GF-D8 (cell line): ENCODE measurements at regions not wholly inside any gene's neighbourhood (a gene's known extent, or its start where the extent isn't known, plus 50 kb on each side); places are given as distances from the start of the nearest gene placed in this dataset.
"Not testable (repeated sequence)": the region's sequence is repeated elsewhere in the genome, so short reads cannot be mapped to it uniquely, and the experiment has no call there.

Experiments used
- DNase-seq: peaks from one replicate; lab custom pipeline; 2025; lab: John Stamatoyannopoulos, UW

GRCh38 chr3:152891678-152892077 is 56.7 kb downstream of the P2RY1 start:
- no peak for DNase-seq

DNA sequence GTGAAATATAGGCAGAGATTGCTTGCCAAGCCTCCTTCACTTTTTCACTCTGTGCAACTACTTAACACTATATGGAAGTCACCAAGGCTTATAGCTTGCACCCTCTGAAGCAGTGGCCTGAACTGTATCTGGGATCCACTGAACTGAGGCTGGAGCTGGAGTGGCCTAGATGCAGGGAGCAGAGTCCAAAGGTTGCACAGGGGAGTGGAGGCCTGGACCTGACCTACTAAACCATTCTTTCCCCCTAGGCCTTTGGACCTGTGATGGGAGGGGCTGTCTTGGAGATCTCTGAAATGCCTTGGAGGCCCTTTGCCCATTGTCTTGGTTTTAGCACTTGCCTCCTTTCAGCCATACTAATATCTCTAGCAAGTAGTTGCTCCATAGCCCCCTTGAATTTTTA is 57.5 kb downstream of the P2RY1 start:
- DNase-seq, result no peak

DNA sequence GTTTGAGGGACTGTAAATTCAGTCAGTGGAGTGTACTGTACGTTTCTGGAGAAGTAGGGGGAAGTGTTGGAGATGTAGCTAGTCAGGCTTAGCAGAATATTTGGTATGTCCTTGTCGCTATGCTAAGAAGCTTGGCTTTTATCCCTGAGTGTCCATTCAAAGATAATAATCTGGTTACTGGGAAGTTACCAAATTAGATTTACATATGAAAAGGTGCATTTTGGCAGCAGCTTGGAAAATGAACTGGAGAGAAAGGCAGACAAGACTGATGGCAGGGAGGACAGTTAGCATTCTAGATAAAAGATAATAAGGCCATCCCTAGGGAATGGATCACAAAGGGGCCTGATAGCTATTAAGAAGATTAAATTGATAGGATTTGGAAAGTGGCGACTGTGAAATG is 58.7 kb downstream of the P2RY1 start:
- DNase-seq, result no peak

- DNase-seq, result no peak
Observed at GRCh38 chr3:152899306-152899705, 64.4 kb downstream of the P2RY1 start.

DNA sequence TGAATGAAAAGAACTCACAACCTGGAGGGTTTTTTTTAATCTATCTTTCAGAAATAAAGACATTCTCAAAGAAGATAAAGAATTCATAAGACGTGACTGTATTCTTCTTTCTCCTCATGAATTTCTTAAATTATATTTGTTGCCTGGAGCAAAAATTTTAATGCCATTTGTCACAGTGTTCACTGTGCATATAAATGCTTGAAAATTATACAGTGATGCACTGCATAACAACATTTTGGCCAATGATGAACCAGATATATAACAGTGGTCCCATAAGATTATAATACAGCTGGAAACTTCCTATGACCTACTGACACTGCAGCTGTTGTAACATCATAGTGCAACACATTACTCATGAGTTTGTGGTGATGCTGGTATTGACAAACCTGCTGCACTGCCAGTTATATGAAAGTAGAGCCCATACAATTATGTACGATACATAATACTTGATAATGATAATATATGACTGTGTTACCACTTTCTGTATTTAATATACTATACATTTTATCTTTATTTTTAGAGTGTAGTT is 67.3 kb downstream of the P2RY1 start:
- no peak for DNase-seq

DNA sequence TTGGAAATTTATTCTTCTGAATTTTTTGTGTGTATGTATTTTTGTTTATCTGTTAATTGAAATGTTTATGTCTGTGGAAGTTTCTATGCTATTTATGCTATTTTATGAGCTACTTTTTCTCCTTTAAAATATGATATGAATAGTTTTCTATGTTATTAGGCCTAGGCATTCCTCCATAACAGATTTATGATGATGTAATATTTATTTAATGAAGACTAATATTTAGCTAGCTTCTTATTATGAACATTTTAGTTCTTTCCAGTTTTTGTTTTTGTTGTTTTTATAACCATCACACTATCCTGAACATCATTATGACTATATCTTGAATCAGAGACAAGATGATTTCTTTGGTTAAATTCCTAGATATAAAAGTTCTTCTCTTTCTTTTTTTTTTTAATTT is 70.7 kb downstream of the P2RY1 start:
- DNase-seq, result no peak

DNA sequence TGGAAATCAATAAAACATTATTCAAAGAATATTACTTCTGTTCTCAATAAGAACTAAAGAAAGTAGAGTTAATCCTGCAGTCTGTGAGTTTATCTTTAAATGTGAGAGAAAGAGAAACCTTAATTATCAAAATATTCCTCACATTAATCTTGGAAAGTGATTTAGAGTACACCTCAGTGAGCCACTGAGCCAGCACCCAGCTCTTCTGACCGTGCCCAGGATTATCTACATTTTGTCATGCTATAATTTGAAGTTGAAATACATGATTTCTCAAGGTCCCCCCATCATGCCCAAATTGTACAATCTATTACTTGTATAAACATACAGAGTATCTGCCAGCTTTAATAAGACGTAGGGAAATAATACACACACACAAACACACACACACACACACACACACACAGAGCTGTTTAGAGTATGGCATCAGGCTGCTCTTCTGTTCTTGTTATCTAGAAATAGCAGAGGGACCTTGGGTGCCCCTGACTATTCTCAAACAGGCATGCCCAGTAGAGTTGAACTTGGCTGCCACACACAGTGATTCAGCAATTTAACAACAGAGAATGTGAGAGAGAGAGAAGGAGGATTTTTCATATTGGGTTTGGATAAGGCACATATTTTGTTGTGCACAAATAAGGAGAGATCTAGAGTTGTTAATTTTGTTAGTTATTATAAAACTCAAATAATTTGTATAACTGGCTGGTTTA is 74.4 kb downstream of the P2RY1 start:
- no peak for DNase-seq

DNA sequence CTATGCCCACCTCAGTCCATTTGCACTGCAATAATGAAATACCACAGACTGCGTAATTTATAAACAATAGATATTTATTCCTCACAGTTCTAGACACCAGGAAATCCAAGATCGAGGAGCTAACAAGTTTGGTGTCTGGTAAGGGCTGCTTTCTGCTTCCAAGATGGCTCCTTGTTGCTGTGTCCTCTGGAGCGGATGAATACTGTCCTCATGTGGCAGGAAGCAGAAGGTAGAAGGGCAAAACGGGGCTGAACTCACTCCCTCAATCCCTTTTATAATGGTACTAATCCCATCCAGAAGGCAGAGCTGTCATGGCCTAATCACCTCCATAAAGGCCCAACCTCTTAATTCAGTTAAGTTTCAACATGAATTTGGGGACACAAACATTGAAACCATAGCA is 75.3 kb downstream of the P2RY1 start:
- no peak for DNase-seq

DNA sequence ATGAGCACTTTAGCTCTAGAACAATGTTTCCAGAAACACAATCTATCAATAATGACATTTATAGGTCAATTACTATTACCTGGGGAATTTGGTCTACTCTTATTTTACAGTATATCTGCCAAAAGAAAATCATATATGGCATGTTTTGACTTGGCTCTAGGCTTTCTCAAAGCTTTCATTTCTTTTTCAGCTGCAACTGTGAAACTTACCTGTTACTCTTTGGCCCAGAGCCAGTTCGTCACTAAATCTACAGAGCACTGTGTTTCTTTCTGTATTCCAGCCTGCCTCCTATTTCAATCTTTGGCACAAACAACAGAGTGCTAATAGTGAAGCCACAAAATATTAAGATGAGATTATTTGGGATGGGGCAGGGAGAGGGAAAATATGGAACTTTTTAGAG is 76.0 kb downstream of the P2RY1 start:
- DNase-seq, result no peak

DNA sequence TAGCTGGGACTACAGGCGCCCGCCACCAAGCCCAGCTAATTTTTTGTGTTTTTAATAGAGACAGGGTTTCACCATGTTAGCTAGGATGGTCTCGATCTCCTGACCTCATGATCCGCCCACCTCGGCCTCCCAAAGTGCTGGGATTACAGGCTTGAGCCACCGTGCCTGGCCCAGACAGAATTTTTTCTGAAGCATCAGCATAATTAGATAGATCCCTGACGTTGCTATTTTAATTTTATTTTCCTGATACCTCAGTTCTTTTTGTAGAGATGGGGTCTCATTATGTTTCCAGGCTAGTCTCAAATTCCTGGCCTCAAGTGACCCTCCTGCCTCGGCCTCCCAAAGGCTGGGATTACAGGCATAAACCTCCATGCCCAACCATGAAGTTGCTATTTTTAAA is 79.8 kb downstream of the P2RY1 start:
- DNase-seq, result not testable (repeated sequence)

GRCh38 chr3:152915695-152916094 is 80.8 kb downstream of the P2RY1 start:
- no peak for DNase-seq

DNA sequence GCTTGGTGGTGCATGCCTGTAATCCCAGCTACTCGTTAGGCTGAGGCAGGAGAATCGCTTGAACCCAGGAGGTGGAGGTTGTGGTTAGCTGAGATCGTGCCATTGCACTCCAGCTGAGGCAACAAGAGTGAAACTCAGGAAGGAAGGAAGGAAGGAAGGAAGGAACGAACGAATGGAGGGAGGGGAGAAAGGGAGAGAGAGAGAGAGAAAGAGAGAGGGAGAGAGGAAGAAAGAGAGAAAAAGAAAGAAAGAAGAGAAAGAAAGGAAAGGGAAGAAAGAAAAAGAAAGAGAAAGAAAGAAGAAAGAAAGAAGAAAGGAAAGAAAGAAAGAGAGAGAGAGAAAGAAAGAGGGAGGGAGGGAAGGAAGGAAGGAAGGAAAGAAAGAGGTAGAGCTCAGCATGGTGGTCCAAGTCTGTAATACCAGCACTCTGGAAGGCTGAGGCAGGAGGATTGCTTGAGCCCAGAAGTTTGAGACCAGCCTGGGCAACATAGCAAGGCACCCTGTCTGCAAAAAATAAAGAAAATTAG is 81.9 kb downstream of the P2RY1 start:
- DNase-seq, result no peak

- DNase-seq, result no peak
Observed at GRCh38 chr3:152921351-152921750, 86.4 kb downstream of the P2RY1 start.

DNA sequence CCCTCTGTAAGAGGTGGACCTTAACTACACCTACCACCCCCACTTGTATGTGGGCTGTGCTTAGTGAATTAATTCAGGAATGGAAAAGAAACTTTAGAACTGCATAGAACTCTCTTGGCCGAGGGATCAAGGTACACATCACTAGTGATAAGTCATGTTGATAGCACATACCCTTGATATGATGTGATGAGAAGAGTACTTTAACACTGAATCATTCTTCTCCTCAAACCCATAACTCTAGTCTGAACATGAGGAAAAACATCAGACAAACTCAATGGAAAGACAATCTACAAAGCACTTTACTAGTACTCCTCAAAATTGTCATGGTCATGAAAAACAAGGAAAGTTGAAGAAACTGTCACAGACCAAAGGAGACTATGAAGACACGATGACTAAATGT is 87.6 kb downstream of the P2RY1 start:
- DNase-seq, result no peak

DNA sequence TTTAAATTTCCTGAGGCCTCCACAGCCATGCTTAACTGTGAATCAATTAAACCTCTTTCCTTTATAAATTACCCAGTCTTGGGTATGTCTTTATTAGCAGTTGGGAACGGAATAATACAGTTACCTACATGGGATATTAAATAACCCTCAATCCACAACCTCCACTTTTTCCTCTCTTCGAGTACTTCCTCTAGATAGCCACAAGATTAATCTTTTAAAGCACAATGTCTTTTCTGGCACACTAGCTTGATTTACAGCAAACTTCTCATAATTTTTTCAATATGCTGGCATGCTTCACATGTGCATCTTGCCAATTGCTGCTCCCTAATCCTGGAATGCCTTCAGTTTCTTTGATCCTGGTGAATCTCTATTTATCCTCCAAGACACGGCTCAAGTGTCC is 92.2 kb downstream of the P2RY1 start:
- no peak for DNase-seq

DNA sequence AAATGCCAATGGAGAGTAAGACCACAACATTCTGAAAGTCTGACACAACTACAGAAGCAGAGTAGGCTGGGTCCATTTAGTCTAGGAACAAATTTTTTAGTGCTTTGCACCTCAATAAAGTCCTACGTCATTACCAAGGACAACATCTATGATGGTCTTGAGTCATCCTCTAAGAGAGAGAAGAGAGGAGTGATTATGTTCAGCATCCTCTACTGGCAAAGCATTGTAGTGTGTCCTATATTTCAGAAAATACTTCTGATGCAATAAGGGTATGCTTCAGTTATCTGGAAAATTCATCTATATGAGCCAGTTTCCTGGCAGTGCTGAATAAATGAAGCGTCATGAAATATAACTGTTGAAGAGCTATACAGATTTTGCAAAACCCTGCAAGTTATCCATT is 95.6 kb downstream of the P2RY1 start:
- no peak for DNase-seq

- DNase-seq, result no peak
Observed at GRCh38 chr3:152937234-152937633, 102.3 kb downstream of the P2RY1 start.

GRCh38 chr3:152938974-152939636 is 104.2 kb downstream of the P2RY1 start:
- no peak for DNase-seq

GRCh38 chr3:152941859-152942258 is 106.9 kb downstream of the P2RY1 start:
- DNase-seq, result no peak

DNA sequence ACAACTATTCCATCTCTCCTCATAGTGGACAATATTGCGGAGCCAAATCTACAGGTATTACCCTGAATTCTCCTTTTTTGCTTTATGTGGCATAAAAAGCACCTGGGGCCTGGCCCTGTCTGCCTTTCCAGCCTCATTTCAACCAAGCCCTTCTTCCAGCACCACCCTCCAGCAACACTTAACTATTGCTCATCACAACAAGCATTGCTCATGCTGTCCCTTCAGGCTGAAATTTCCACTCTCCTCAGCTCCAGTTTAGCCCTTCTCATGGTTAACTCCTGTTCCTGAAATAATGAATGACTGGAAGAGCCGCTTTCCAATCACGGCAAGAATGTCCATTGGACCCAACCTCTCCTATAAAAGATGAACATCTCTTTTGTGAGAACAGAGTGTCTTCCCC is 107.4 kb downstream of the P2RY1 start:
- DNase-seq, result no peak

GRCh38 chr3:152943645-152944044 is 108.7 kb downstream of the P2RY1 start:
- no peak for DNase-seq

DNA sequence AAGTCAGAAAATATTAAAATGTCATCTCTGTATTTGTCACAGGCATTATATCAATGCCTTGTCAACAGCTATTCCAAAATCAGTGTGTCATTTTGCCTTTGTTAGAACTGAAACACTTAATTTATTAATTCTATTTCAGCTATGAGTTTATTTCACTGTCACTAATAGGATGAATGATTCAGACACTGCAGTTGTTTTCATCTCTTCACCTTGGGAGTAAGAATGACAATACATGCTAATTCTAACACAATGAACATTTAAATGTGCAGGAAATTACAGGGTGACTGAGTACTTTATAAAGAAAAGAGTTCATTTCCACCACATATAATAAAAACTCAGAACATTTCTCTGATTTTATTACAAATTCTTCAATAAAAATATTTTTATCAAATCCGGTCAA is 109.7 kb downstream of the P2RY1 start:
- DNase-seq, result no peak

GRCh38 chr3:152945556-152945955 is 110.6 kb downstream of the P2RY1 start:
- no peak for DNase-seq

DNA sequence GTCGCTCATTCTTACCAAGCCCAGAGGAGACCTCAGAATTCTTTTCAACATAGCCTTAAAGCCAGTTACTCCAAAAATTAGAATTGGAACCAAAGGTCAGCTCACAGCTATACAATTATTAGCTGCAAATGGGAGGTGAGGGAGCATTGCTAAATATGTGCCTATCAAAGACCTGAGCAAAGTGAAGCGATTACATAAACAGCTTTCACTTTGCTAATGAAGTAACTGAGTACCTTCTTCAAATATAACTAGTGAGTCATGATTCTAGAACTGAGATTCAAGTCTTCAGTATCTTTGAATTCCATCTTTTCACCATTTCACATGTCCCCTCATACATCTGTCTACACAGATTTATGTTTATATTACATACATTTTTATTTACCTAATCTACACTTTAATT is 122.6 kb downstream of the P2RY1 start:
- DNase-seq, result no peak
